ENCODE measurements at regions not wholly inside any gene's neighbourhood (a gene's known extent, or its start where the extent isn't known, plus 50 kb on each side); places are given as distances from the start of the nearest gene placed in this dataset.

GRCh38 chr10:112095731-112096130, 87.8 kb downstream of the GPAM start:
- H3K36me3 ChIP-seq (ENCODE audit: control insufficient read depth in 2 of 2, insufficient read depth in 1 of 2, low read length in 2 of 2), result no peaks in the 10 kb centered on the region
- H3K4me3 ChIP-seq (ENCODE audit: low read depth, low read length), result no peak overlapping the region
- TF ChIP-seq ZNF26 (tag by site-specific recombination; IDR thresholded peaks at IDR 0.05) (no peak), ZNF366 (tag by site-specific recombination; conservative IDR thresholded peaks at IDR 0.05) (no peak), ELK4 (IDR thresholded peaks at IDR 0.05; ENCODE audit: borderline replicate concordance, low read depth, low read length) (no peak), ZFHX2 (tag by site-specific recombination; conservative IDR thresholded peaks at IDR 0.05) (no peak), ZNF324 (tag by site-specific recombination; IDR thresholded peaks at IDR 0.05) (no peak), ZNF2 (tag by site-specific recombination; IDR thresholded peaks at IDR 0.05) (no peak), ZNF221 (tag by site-specific recombination; IDR thresholded peaks at IDR 0.05; ENCODE audit: borderline replicate concordance) (no peak), INSM2 (tag by site-specific recombination; IDR thresholded peaks at IDR 0.05) (no peak), ZNF214 (tag by site-specific recombination; IDR thresholded peaks at IDR 0.05; ENCODE audit: borderline replicate concordance) (no peak), ZNF549 (tag by site-specific recombination; IDR thresholded peaks at IDR 0.05) (no peak)
- H3K4me1 ChIP-seq (ENCODE audit: control insufficient read depth, insufficient read depth, low read length), result no peaks in the 10 kb centered on the region
- H3K9me3 ChIP-seq (ENCODE audit: control insufficient read depth, insufficient read depth, low read depth, low read length), result no peaks in the 10 kb centered on the region
- ChIA-PET CTCF (interaction anchor here (1.3 to 1.4 kb wide), 2 partner anchors 20 to 42 kb away, joined by 4 read pairs; no protein-coding TSS in a partner anchor), POLR2A (no interaction called here)
- H3K27ac ChIP-seq (ENCODE audit: extremely low read depth, low read depth, low read length), result no peak overlapping the region

GRCh38 chr10:112098682-112099081, 84.9 kb downstream of the GPAM start:
- H3K27ac ChIP-seq (ENCODE audit: extremely low read depth, low read depth, low read length), result no peak overlapping the region
- POLR2A ChIA-PET, result interaction anchor here (0.8 kb wide), 1 partner anchor 613 kb away, joined by 3 read pairs; no protein-coding TSS in a partner anchor
- H3K36me3 ChIP-seq (ENCODE audit: control insufficient read depth in 2 of 2, insufficient read depth in 1 of 2, low read length in 2 of 2), result no peaks in the 10 kb centered on the region
- no peak overlapping the region for H3K4me3 ChIP-seq (ENCODE audit: low read depth, low read length)
- CTCF ChIA-PET, result no interaction called here
- H3K9me3 ChIP-seq (ENCODE audit: control insufficient read depth, insufficient read depth, low read depth, low read length), result no peaks in the 10 kb centered on the region
- H3K4me1 ChIP-seq (ENCODE audit: control insufficient read depth, insufficient read depth, low read length), result no peaks in the 10 kb centered on the region
- TF ChIP-seq ZNF510 (tag by site-specific recombination; IDR thresholded peaks at IDR 0.05; ENCODE audit: insufficient replicate concordance), result no peak
- TF ChIP-seq ZBTB17 (tag by site-specific recombination; IDR thresholded peaks at IDR 0.05), result no peak
- TF ChIP-seq ATF2 (tag by site-specific recombination; IDR thresholded peaks at IDR 0.05; ENCODE audit: low read depth), result no peak
- no peak for TF ChIP-seq FEZF1 (tag by site-specific recombination; IDR thresholded peaks at IDR 0.05)
- no peak for TF ChIP-seq ZNF623 (tag by site-specific recombination; IDR thresholded peaks at IDR 0.05)
- TF ChIP-seq ZNF837 (tag by site-specific recombination; IDR thresholded peaks at IDR 0.05), result no peak
- TF ChIP-seq ZNF768 (tag by site-specific recombination; IDR thresholded peaks at IDR 0.05), result no peak
- no peak for TF ChIP-seq PRDM2 (tag by site-specific recombination; IDR thresholded peaks at IDR 0.05; ENCODE audit: borderline replicate concordance)
- TF ChIP-seq KLF8 (tag by site-specific recombination; IDR thresholded peaks at IDR 0.05), result no peak
- no peak for TF ChIP-seq ZSCAN5A (tag by site-specific recombination; IDR thresholded peaks at IDR 0.05)
- TF ChIP-seq ZNF629 (tag by site-specific recombination; IDR thresholded peaks at IDR 0.05), result no peak

Measured in HEK293 (cell line).